ENCODE measurements at regions not wholly inside any gene's neighbourhood (a gene's known extent, or its start where the extent isn't known, plus 50 kb on each side); places are given as distances from the start of the nearest gene placed in this dataset.

GRCh38 chr1:115452600-115453329 is 114.7 kb upstream of the NGF start:
- no peak overlapping the region for H3K27ac ChIP-seq
- no peak for DNase-seq
- H3K4me3 ChIP-seq (ENCODE audit: low read depth, low read length): no peak overlapping the region
- H3K9me3 ChIP-seq (ENCODE audit: severe bottlenecking): no peaks in the 10 kb centered on the region
- TF ChIP-seq CTCF (IDR thresholded peaks at IDR 0.05; ENCODE audit: low read depth, low read length): no peak
- no peaks in the 10 kb centered on the region for H3K27me3 ChIP-seq (ENCODE audit: insufficient read depth, low read depth, severe bottlenecking)
- H3K36me3 ChIP-seq: no peaks in the 10 kb centered on the region

GRCh38 chr1:115450501-115451040 is 112.5 kb upstream of the NGF start:
- Histone ChIP-seq H3K27me3 (ENCODE audit: insufficient read depth, low read depth, severe bottlenecking) (no peaks in the 10 kb centered on the region), H3K27ac (no peak overlapping the region), H3K9me3 (ENCODE audit: severe bottlenecking) (no peaks in the 10 kb centered on the region), H3K36me3 (no peaks in the 10 kb centered on the region), H3K4me3 (ENCODE audit: low read depth, low read length) (no peak overlapping the region)
- DNase-seq: no peak
- TF ChIP-seq CTCF (IDR thresholded peaks at IDR 0.05; ENCODE audit: low read depth, low read length): no peak

- Histone ChIP-seq H3K9me3 (ENCODE audit: severe bottlenecking) (no peaks in the 10 kb centered on the region), H3K4me3 (ENCODE audit: low read depth, low read length) (no peak overlapping the region), H3K36me3 (no peaks in the 10 kb centered on the region), H3K27me3 (ENCODE audit: insufficient read depth, low read depth, severe bottlenecking) (no peaks in the 10 kb centered on the region), H3K27ac (no peak overlapping the region)
- DNase-seq: no peak
- TF ChIP-seq CTCF (IDR thresholded peaks at IDR 0.05; ENCODE audit: low read depth, low read length): no peak
Measured at GRCh38 chr1:115448282-115449044, 110.4 kb upstream of the NGF start.

- no peak for TF ChIP-seq CTCF (IDR thresholded peaks at IDR 0.05; ENCODE audit: low read depth, low read length)
- H3K27me3 ChIP-seq (ENCODE audit: insufficient read depth, low read depth, severe bottlenecking): no peaks in the 10 kb centered on the region
- H3K27ac ChIP-seq: no peak overlapping the region
- H3K36me3 ChIP-seq: no peaks in the 10 kb centered on the region
- no peak for DNase-seq
- no peaks in the 10 kb centered on the region for H3K9me3 ChIP-seq (ENCODE audit: severe bottlenecking)
- H3K4me3 ChIP-seq (ENCODE audit: low read depth, low read length): no peak overlapping the region
Measured at GRCh38 chr1:115447672-115448071, 109.6 kb upstream of the NGF start.

GRCh38 chr1:115445090-115445489 is 107.0 kb upstream of the NGF start:
- no peaks in the 10 kb centered on the region for H3K27me3 ChIP-seq (ENCODE audit: insufficient read depth, low read depth, severe bottlenecking)
- TF ChIP-seq CTCF (IDR thresholded peaks at IDR 0.05; ENCODE audit: low read depth, low read length): no peak
- H3K4me3 ChIP-seq (ENCODE audit: low read depth, low read length): no peak overlapping the region
- no peak overlapping the region for H3K27ac ChIP-seq
- no peaks in the 10 kb centered on the region for H3K36me3 ChIP-seq
- no peak for DNase-seq
- no peaks in the 10 kb centered on the region for H3K9me3 ChIP-seq (ENCODE audit: severe bottlenecking)
